HG02610 (cell line): ENCODE measurements at regions not wholly inside any gene's neighbourhood (a gene's known extent, or its start where the extent isn't known, plus 50 kb on each side); places are given as distances from the start of the nearest gene placed in this dataset.

ENCODE experiments used
- ATAC-seq: cut with Tn5 transposase; IDR thresholded peaks from one replicate; pipeline ENCODE4 v1.9.1; 2021; ENCODE audit warnings: mild to moderate bottlenecking, moderate library complexity; ENCODE audit not compliant: unreplicated experiment

- ATAC-seq: no peak
These were observed 132.0 kb upstream of the KCNJ16 start for GRCh38 chr17:69943058-69943457.

GRCh38 chr17:69944406-69944805 is 130.6 kb upstream of the KCNJ16 start:
- no peak for ATAC-seq

GRCh38 chr17:69945698-69946185 is 129.3 kb upstream of the KCNJ16 start:
- no peak for ATAC-seq

- no peak for ATAC-seq
These were observed 127.8 kb upstream of the KCNJ16 start for GRCh38 chr17:69947027-69947759.

- no peak for ATAC-seq
These were observed 126.6 kb upstream of the KCNJ16 start for GRCh38 chr17:69948406-69948805.

- no peak for ATAC-seq
These were observed 125.5 kb upstream of the KCNJ16 start for GRCh38 chr17:69949496-69949895.

- no peak for ATAC-seq
These were observed 124.9 kb upstream of the KCNJ16 start for GRCh38 chr17:69949973-69950695.

- ATAC-seq: no peak
These were observed 124.2 kb upstream of the KCNJ16 start for GRCh38 chr17:69950701-69951418.

GRCh38 chr17:69954241-69954925 is 120.6 kb upstream of the KCNJ16 start:
- ATAC-seq: no peak

GRCh38 chr17:69958063-69958462 is 117.0 kb upstream of the KCNJ16 start:
- ATAC-seq: no peak

GRCh38 chr17:69959283-69959682 is 115.7 kb upstream of the KCNJ16 start:
- no peak for ATAC-seq

- no peak for ATAC-seq
These were observed 114.3 kb upstream of the KCNJ16 start for GRCh38 chr17:69960755-69961154.

GRCh38 chr17:69961501-69962145 is 113.4 kb upstream of the KCNJ16 start:
- ATAC-seq: no peak

- no peak for ATAC-seq
These were observed 112.5 kb upstream of the KCNJ16 start for GRCh38 chr17:69962436-69962995.

- ATAC-seq: no peak
These were observed 107.1 kb upstream of the KCNJ16 start for GRCh38 chr17:69967910-69968411.

- ATAC-seq: no peak
These were observed 105.1 kb upstream of the KCNJ16 start for GRCh38 chr17:69969897-69970296.

- no peak for ATAC-seq
These were observed 102.8 kb upstream of the KCNJ16 start for GRCh38 chr17:69972251-69972650.

- ATAC-seq: no peak
These were observed 99.2 kb upstream of the KCNJ16 start for GRCh38 chr17:69975808-69976207.

GRCh38 chr17:69978056-69978646 is 96.9 kb upstream of the KCNJ16 start:
- no peak for ATAC-seq

- no peak for ATAC-seq
These were observed 93.6 kb upstream of the KCNJ16 start for GRCh38 chr17:69981441-69981840.
